ENCODE measurements at regions not wholly inside any gene's neighbourhood (a gene's known extent, or its start where the extent isn't known, plus 50 kb on each side); places are given as distances from the start of the nearest gene placed in this dataset.

- Histone ChIP-seq H3K9me3 (no peaks in the 10 kb centered on the region), H3K4me1 (no peaks in the 10 kb centered on the region), H3K4me3 (no peak overlapping the region), H3K27me3 (no peaks in the 10 kb centered on the region), H3K27ac (no peak overlapping the region), H3K36me3 (no peaks in the 10 kb centered on the region)
- 90 to 100% (median 94%) methylated on average over 1 of the region's 1 CpG for WGBS, 4 donors
- ATAC-seq (no peak), DNase-seq (no peak)
- intact Hi-C loops (cut with DNase I), result no loop called here
- no peak for TF ChIP-seq POLR2A (IDR thresholded peaks at IDR 0.05)
- TF ChIP-seq, protein P1, sequence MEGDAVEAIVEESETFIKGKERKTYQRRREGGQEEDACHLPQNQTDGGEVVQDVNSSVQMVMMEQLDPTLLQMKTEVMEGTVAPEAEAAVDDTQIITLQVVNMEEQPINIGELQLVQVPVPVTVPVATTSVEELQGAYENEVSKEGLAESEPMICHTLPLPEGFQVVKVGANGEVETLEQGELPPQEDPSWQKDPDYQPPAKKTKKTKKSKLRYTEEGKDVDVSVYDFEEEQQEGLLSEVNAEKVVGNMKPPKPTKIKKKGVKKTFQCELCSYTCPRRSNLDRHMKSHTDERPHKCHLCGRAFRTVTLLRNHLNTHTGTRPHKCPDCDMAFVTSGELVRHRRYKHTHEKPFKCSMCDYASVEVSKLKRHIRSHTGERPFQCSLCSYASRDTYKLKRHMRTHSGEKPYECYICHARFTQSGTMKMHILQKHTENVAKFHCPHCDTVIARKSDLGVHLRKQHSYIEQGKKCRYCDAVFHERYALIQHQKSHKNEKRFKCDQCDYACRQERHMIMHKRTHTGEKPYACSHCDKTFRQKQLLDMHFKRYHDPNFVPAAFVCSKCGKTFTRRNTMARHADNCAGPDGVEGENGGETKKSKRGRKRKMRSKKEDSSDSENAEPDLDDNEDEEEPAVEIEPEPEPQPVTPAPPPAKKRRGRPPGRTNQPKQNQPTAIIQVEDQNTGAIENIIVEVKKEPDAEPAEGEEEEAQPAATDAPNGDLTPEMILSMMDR (IDR thresholded peaks at IDR 0.05), result no peak
Observed at GRCh38 chr4:29243851-29244250, 1476.3 kb upstream of the PCDH7 start.

DNA sequence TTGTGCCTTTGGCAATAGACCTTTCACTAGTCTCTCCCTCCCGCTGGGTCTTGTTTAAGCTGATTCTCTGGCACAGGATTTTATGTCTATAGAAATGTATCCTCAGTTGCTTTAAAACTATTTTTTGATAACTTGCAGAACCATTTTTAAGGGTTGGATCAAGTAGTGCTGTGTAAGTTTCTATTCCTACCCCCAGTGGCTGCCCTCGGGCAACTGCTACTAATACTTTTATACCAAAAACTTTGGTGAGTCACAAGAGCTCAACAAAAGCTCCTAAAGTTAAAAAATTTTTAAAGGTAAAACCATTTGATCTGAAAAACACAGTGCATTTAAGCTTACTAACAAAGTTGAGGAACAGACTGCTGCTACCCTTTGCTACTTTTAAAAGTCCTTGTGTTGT lies 1460.6 kb upstream of the PCDH7 start:
- no peaks in the 10 kb centered on the region for H3K4me1 ChIP-seq
- no peaks in the 10 kb centered on the region for H3K27me3 ChIP-seq
- H3K4me3 ChIP-seq, result no peak overlapping the region
- TF ChIP-seq, protein P1 (IDR thresholded peaks at IDR 0.05), result no peak
- no peak for TF ChIP-seq POLR2A (IDR thresholded peaks at IDR 0.05)
- no peak for DNase-seq
- no peaks in the 10 kb centered on the region for H3K36me3 ChIP-seq
- H3K27ac ChIP-seq, result no peak overlapping the region
- no peak for ATAC-seq
- intact Hi-C loops (cut with DNase I), result no loop called here
- peaks cover 0 to 5% (median 0%) of the 10 kb centered on the region in 12 donors for H3K9me3 ChIP-seq
- WGBS, 4 donors, result 83 to 87% (median 85%) methylated on average over 2 of the region's 2 CpGs

- H3K27ac ChIP-seq, result no peak overlapping the region
- peaks cover 0 to 6% (median 0%) of the 10 kb centered on the region in 12 donors for H3K9me3 ChIP-seq
- intact Hi-C loops (cut with DNase I), result no loop called here
- no peaks in the 10 kb centered on the region for H3K4me1 ChIP-seq
- no peak overlapping the region for H3K4me3 ChIP-seq
- TF ChIP-seq POLR2A (IDR thresholded peaks at IDR 0.05), result no peak
- TF ChIP-seq, protein P1 (IDR thresholded peaks at IDR 0.05), result no peak
- DNase-seq (no peak), ATAC-seq (no peak)
- WGBS, 4 donors, result 71 to 77% (median 73%) methylated on average over 2 of the region's 2 CpGs
- H3K27me3 ChIP-seq, result no peaks in the 10 kb centered on the region
- H3K36me3 ChIP-seq, result no peaks in the 10 kb centered on the region
Observed at GRCh38 chr4:29262986-29263385, 1457.2 kb upstream of the PCDH7 start.

- DNase-seq, result no peak
- Histone ChIP-seq H3K27ac (no peak overlapping the region), H3K4me1 (no peaks in the 10 kb centered on the region), H3K27me3 (no peaks in the 10 kb centered on the region), H3K9me3 (peaks cover 0 to 6% (median 0%) of the 10 kb centered on the region in 12 donors), H3K4me3 (no peak overlapping the region), H3K36me3 (no peaks in the 10 kb centered on the region)
- no peak for ATAC-seq
- intact Hi-C loops (cut with DNase I), result no loop called here
- 73 to 87% (median 80%) methylated on average over 1 of the region's 1 CpG for WGBS, 4 donors
- TF ChIP-seq, protein P1 (IDR thresholded peaks at IDR 0.05), result no peak
- TF ChIP-seq POLR2A (IDR thresholded peaks at IDR 0.05), result no peak
Observed at GRCh38 chr4:29276150-29276549, 1444.0 kb upstream of the PCDH7 start.

Measured in heart left ventricle (tissue), 16 donors.